ENCODE measurements at regions not wholly inside any gene's neighbourhood (a gene's known extent, or its start where the extent isn't known, plus 50 kb on each side); places are given as distances from the start of the nearest gene placed in this dataset.

GRCh38 chr22:49328118-49328475 is 499.6 kb downstream of the BRD1 start:
- TF ChIP-seq ZNF235 (CRISPR knock-in tag; IDR thresholded peaks at IDR 0.05; ENCODE audit: borderline replicate concordance) (no peak), KDM2A (CRISPR knock-in tag; IDR thresholded peaks at IDR 0.05; ENCODE audit: borderline replicate concordance, low read depth) (no peak), RARA (CRISPR knock-in tag; IDR thresholded peaks at IDR 0.05) (no peak), MTF1 (CRISPR knock-in tag; IDR thresholded peaks at IDR 0.05) (no peak), HDAC6 (IDR thresholded peaks at IDR 0.05; ENCODE audit: low read depth, low read length) (no peak), ZFP36 (IDR thresholded peaks at IDR 0.05; ENCODE audit: borderline replicate concordance, low read depth, low read length, partially characterized antibody) (no peak), MXI1 (IDR thresholded peaks at IDR 0.05; ENCODE audit: borderline replicate concordance, low read depth, low read length) (no peak), HNRNPH1 (optimal IDR thresholded peaks at IDR 0.05; ENCODE audit: low read depth, low read length) (no peak)

Data from HepG2 (cell line).